SK-N-SH (cell line): ENCODE measurements at regions not wholly inside any gene's neighbourhood (a gene's known extent, or its start where the extent isn't known, plus 50 kb on each side); places are given as distances from the start of the nearest gene placed in this dataset.

Experiments used
- EP300 ChIP-seq, 2 experiments: IDR thresholded peaks; 2 replicates each; pipeline versions ENCODE4 v1.4.0 to v1.6.1; 2012; ENCODE audit warnings: borderline replicate concordance in 1 of 2, low read depth in 1 of 2, low read length in 1 of 2
- EZH2phosphoT487 ChIP-seq: fragments of 200-600 bp; sonication (generic); IDR thresholded peaks from 2 replicates; pipeline ENCODE4 v1.6.1; 2017; ENCODE audit warnings: low read depth, mixed run types, mild to moderate bottlenecking, antibody characterized with exemption, moderate library complexity, borderline replicate concordance
- GABPA ChIP-seq: IDR thresholded peaks from 2 replicates; pipeline ENCODE4 v1.4.0; 2012; ENCODE audit warnings: low read depth, mild to moderate bottlenecking
- JUND ChIP-seq: IDR thresholded peaks from 2 replicates; pipeline ENCODE4 v1.4.0; 2012
- POLR2AphosphoS5 ChIP-seq: IDR thresholded peaks from 2 replicates; pipeline ENCODE4 v1.6.1; 2012; ENCODE audit warnings: low read depth, low read length
- RCOR1 ChIP-seq: fragments of 150-350 bp; IDR thresholded peaks from 2 replicates; pipeline ENCODE4 v1.6.1; 2017; ENCODE audit warnings: antibody characterized with exemption, low read length
- TF ChIP-seq, protein P1 (sequence below): fragments of 200-600 bp; sonication (generic); IDR thresholded peaks from 2 replicates; pipeline ENCODE4 v1.6.1; 2017; ENCODE audit warnings: antibody characterized with exemption, mild to moderate bottlenecking, moderate library complexity

GRCh38 chr11:112410325-112410724 lies 149.7 kb upstream of the PLET1 start:
- TF ChIP-seq EP300 (IDR thresholded peaks at IDR 0.05; ENCODE audit: borderline replicate concordance in 1 of 2, low read depth in 1 of 2, low read length in 1 of 2) (no peak), GABPA (no peak), JUND (no peak), POLR2AphosphoS5 (no peak), RCOR1 (no peak), EZH2phosphoT487 (no peak)
- TF ChIP-seq, protein P1, sequence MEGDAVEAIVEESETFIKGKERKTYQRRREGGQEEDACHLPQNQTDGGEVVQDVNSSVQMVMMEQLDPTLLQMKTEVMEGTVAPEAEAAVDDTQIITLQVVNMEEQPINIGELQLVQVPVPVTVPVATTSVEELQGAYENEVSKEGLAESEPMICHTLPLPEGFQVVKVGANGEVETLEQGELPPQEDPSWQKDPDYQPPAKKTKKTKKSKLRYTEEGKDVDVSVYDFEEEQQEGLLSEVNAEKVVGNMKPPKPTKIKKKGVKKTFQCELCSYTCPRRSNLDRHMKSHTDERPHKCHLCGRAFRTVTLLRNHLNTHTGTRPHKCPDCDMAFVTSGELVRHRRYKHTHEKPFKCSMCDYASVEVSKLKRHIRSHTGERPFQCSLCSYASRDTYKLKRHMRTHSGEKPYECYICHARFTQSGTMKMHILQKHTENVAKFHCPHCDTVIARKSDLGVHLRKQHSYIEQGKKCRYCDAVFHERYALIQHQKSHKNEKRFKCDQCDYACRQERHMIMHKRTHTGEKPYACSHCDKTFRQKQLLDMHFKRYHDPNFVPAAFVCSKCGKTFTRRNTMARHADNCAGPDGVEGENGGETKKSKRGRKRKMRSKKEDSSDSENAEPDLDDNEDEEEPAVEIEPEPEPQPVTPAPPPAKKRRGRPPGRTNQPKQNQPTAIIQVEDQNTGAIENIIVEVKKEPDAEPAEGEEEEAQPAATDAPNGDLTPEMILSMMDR = no peak
